K562 (cell line): ENCODE measurements at regions not wholly inside any gene's neighbourhood (a gene's known extent, or its start where the extent isn't known, plus 50 kb on each side); places are given as distances from the start of the nearest gene placed in this dataset.

Experiments
- CBFA2T3 ChIP-seq: fragments of 450-650 bp; IDR thresholded peaks from 2 replicates; pipeline ENCODE4 v1.6.1; 2017
- CBX3 ChIP-seq, 2 experiments: IDR thresholded peaks; 1 replicate in 1 of 2; 2 replicates in 1 of 2; pipeline ENCODE4 v1.6.1; 2012; ENCODE audit warnings: inconsistent platforms in 2 of 2, low read length in 2 of 2, borderline replicate concordance in 1 of 2, control low read depth in 1 of 2
- E2F4 ChIP-seq: sonication (generic); formaldehyde crosslinking; IDR thresholded peaks from 2 replicates; pipeline ENCODE4 v1.8.0; 2022; ENCODE audit warnings: mild to moderate bottlenecking, low read depth, missing genetic modification reagents
- ESRRA ChIP-seq: fragments of 450-650 bp; IDR thresholded peaks from 2 replicates; pipeline ENCODE4 v1.6.1; 2014; ENCODE audit warnings: low read depth, mild to moderate bottlenecking, moderate library complexity, borderline replicate concordance
- ETV5 ChIP-seq: sonication (generic); formaldehyde crosslinking; IDR thresholded peaks from 2 replicates; pipeline ENCODE4 v1.4.0; 2020; ENCODE audit warnings: low read depth, mild to moderate bottlenecking, missing genetic modification reagents
- FOSL1 ChIP-seq: fragments of 200-800 bp; sonication (Bioruptor generic); conservative IDR thresholded peaks from 2 replicates; pipeline ENCODE4 v1.6.1; 2016; ENCODE audit warnings: missing genetic modification characterization, missing compliant biosample characterization
- HDAC1 ChIP-seq, 2 experiments: fragments of 450-650 bp; IDR thresholded peaks; 2 replicates each; pipeline ENCODE4 v1.6.1; 2016 to 2017; ENCODE audit warnings: inconsistent platforms in 1 of 2, mild to moderate bottlenecking in 1 of 2, moderate library complexity in 1 of 2
- KDM1A ChIP-seq, 2 experiments: fragments of 450-650 bp; IDR thresholded peaks; 2 replicates each; pipeline ENCODE4 v1.6.1; 2016; ENCODE audit warnings: mild to moderate bottlenecking in 2 of 2
- REST ChIP-seq, 2 experiments: fragments of 450-650 bp; formaldehyde crosslinking in 1 of 2; IDR thresholded peaks; 2 replicates each; pipeline versions ENCODE4 v1.4.0 to v1.6.1; 2014 to 2020; ENCODE audit warnings: mild to moderate bottlenecking in 2 of 2, borderline replicate concordance in 1 of 2, low read depth in 1 of 2
- SMARCB1 ChIP-seq: IDR thresholded peaks from 2 replicates; pipeline ENCODE4 v1.6.1; 2011; ENCODE audit warnings: improper control_type of control experiment, low read depth; ENCODE audit not compliant: insufficient read length
- U2AF1 ChIP-seq: fragments of 200-400 bp; formaldehyde crosslinking; optimal IDR thresholded peaks from 2 replicates; pipeline ENCODE3; 2017; ENCODE audit warnings: mild to moderate bottlenecking, low read depth, low read length, moderate library complexity
- ZBTB1 ChIP-seq: sonication (generic); formaldehyde crosslinking; IDR thresholded peaks from 2 replicates; pipeline ENCODE4 v1.8.1; 2023; ENCODE audit warnings: missing genetic modification reagents, low read depth, mild to moderate bottlenecking, borderline replicate concordance
- ZNF140 ChIP-seq: fragments of 250-450 bp; sonication (Bioruptor Pico); IDR thresholded peaks from 2 replicates; pipeline ENCODE4 v1.8.0; 2021; ENCODE audit warnings: moderate library complexity, mild to moderate bottlenecking, inconsistent platforms
- TF ChIP-seq, protein P1 (sequence below), 2 experiments: IDR thresholded peaks in 1 of 2; conservative IDR thresholded peaks in 1 of 2; 2 replicates each; pipeline ENCODE4 v1.6.1; 2016; ENCODE audit warnings: low read depth in 2 of 2, mild to moderate bottlenecking in 1 of 2, missing compliant biosample characterization in 1 of 2, missing genetic modification characterization in 1 of 2, moderate library complexity in 1 of 2

GRCh38 chr3:177284383-177284881 is 87.2 kb upstream of the TBL1XR1 start (continued):
- TF ChIP-seq REST (IDR thresholded peaks at IDR 0.05; ENCODE audit: borderline replicate concordance) (peak; percentile 78), REST (CRISPR knock-in tag; IDR thresholded peaks at IDR 0.05; ENCODE audit: low read depth) (no peak), E2F4 (CRISPR knock-in tag) (no peak), CBFA2T3 (peak; percentile 63), SMARCB1 (no peak), U2AF1 (no peak), KDM1A (IDR thresholded peaks at IDR 0.05) (peak; percentile 63 to 66), ESRRA (peak; percentile 97), ETV5 (no peak), CBX3 (IDR thresholded peaks at IDR 0.05; ENCODE audit: borderline replicate concordance in 1 of 2, low read length in 2 of 2) (peak in 1 of 2 experiments; percentile 89; a peak in 1 of 3 replicates), FOSL1 (tag) (peak; percentile 37; the same call in 1 of the 2 replicates), ZBTB1 (CRISPR knock-in tag) (no peak), ZNF140 (no peak), HDAC1 (IDR thresholded peaks at IDR 0.05) (peak in 1 of 2 experiments; percentile 65; a peak in 1 of 4 replicates)
- TF ChIP-seq, protein P1, sequence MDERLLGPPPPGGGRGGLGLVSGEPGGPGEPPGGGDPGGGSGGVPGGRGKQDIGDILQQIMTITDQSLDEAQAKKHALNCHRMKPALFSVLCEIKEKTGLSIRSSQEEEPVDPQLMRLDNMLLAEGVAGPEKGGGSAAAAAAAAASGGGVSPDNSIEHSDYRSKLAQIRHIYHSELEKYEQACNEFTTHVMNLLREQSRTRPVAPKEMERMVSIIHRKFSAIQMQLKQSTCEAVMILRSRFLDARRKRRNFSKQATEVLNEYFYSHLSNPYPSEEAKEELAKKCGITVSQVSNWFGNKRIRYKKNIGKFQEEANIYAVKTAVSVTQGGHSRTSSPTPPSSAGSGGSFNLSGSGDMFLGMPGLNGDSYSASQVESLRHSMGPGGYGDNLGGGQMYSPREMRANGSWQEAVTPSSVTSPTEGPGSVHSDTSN (CRISPR knock-in tag; IDR thresholded peaks at IDR 0.05; ENCODE audit: low read depth): no peak
- TF ChIP-seq, protein P1 (tag; conservative IDR thresholded peaks at IDR 0.05; ENCODE audit: low read depth): peak; percentile 73
